ENCODE measurements at regions not wholly inside any gene's neighbourhood (a gene's known extent, or its start where the extent isn't known, plus 50 kb on each side); places are given as distances from the start of the nearest gene placed in this dataset.

- H3K4me3 Mint-ChIP-seq, result no peak overlapping the region
- H3K4me1 Mint-ChIP-seq, result no peaks in the 10 kb centered on the region
- no peak overlapping the region for H3K27ac Mint-ChIP-seq
- no peaks in the 10 kb centered on the region for H3K36me3 Mint-ChIP-seq
- H3K27me3 Mint-ChIP-seq, result no peaks in the 10 kb centered on the region
- no peaks in the 10 kb centered on the region for H3K9me3 Mint-ChIP-seq
- CTCF ChIA-PET, result no interaction called here
- no peak for DNase-seq
Observed at GRCh38 chr2:24439971-24440340, 51.1 kb upstream of the NCOA1 start.

- CTCF ChIA-PET, result no interaction called here
- Mint-ChIP-seq H3K4me3 (no peak overlapping the region), H3K9me3 (no peaks in the 10 kb centered on the region), H3K4me1 (no peaks in the 10 kb centered on the region), H3K27ac (no peak overlapping the region), H3K36me3 (no peaks in the 10 kb centered on the region), H3K27me3 (no peaks in the 10 kb centered on the region)
- DNase-seq, result no peak
Observed at GRCh38 chr2:24439280-24439970, 51.6 kb upstream of the NCOA1 start.

DNA sequence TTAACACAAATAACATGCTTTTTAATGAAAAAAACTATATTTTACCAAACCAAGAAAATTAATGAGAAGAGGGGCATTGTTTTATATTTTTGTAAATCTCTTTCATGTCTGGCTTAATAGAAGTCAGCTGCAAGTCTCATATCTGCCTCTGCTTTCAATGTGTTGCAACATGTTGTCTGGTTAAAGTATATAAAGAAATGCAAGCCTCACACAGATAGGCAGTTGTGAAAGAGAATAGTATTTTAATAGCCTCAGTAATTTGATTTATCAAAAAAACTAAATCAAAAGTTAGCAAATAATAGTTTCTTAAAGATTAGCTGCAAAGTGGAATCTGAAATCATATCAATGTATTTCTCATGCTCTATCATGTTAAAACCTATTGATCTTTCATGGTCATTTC lies 52.9 kb upstream of the NCOA1 start:
- no peaks in the 10 kb centered on the region for H3K4me1 Mint-ChIP-seq
- H3K36me3 Mint-ChIP-seq, result no peaks in the 10 kb centered on the region
- no peak overlapping the region for H3K4me3 Mint-ChIP-seq
- H3K27me3 Mint-ChIP-seq, result no peaks in the 10 kb centered on the region
- no peak overlapping the region for H3K27ac Mint-ChIP-seq
- CTCF ChIA-PET, result no interaction called here
- DNase-seq, result no peak
- no peaks in the 10 kb centered on the region for H3K9me3 Mint-ChIP-seq

DNA sequence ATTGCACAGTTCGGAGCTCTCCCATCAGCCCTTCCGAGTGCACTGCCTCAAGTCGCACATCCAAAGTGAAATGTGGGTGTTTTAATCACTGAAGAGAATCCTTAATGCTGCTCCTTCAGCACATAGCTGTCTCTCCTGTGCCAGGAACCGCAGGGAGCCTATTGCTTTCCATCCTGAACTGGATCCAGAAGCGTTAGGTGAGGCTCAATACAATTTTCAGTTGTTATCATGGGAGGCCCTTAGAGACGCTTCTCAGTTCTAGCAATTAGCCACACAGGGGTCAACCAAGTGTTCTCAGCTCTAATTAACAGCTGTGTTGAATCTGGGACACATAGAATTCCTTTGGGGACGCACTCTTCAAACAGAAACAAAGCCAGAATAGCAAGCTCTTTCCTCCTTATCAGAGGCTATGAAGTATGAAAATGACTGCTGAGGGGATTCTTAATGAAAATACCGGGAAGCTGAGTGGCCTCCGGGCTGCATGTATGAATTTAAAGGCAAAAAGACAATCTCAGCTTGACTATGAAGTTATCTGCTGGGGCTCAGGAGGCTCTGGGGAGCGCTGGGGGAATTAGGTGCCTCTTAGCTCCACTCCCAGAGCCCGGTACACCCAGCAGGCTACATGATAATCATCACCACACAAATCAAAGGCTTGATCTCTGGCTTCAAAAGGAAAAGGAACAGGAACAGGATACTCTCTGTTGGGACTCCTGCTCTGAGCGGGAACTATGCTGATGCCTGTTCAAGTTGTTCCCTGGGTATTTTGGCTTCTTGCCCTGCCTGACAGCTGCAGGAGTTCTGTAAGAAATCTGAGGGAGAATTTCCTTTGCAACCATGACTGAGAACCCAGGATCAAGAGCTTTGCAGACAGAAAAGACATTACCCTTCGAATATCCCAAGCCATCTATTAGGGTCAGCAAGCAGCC lies 55.4 kb upstream of the NCOA1 start:
- Mint-ChIP-seq H3K27me3 (no peaks in the 10 kb centered on the region), H3K4me3 (no peak overlapping the region), H3K36me3 (no peaks in the 10 kb centered on the region), H3K27ac (no peak overlapping the region), H3K4me1 (no peaks in the 10 kb centered on the region), H3K9me3 (no peaks in the 10 kb centered on the region)
- CTCF ChIA-PET, result interaction anchor here (0.6 to 1.5 kb wide), 3 partner anchors 8 to 35 kb away, joined by 3 to 6 read pairs (median 3); no protein-coding TSS in a partner anchor
- DNase-seq, result no peak

- Mint-ChIP-seq H3K27ac (no peak overlapping the region), H3K36me3 (no peaks in the 10 kb centered on the region), H3K27me3 (no peaks in the 10 kb centered on the region), H3K4me1 (no peaks in the 10 kb centered on the region), H3K4me3 (no peak overlapping the region), H3K9me3 (no peaks in the 10 kb centered on the region)
- CTCF ChIA-PET, result interaction anchor here (0.6 to 2.0 kb wide), 2 partner anchors 12 to 322 kb away, joined by 3 to 8 read pairs; no protein-coding TSS in a partner anchor
- DNase-seq, result no peak
Observed at GRCh38 chr2:24434541-24434940, 56.5 kb upstream of the NCOA1 start.

DNA sequence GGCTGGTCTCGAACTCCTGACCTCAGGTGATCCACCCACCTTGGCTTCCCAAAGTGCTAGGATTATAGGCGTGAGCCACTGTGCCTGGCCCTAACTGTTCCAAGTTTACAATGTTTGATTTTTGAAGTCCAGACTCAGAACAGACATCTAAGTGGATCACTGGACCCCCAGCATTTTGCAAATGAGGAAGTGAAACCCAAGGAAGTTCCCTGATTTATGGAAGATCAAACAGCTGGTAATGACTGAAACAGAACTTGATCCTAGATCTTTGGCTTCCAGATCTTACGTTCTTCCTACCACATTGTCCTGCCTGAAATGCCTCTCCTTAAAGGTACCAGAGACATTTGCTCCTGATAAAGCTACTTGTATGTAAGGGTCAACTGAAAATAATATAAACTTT lies 58.3 kb upstream of the NCOA1 start:
- no peaks in the 10 kb centered on the region for H3K27me3 Mint-ChIP-seq
- H3K36me3 Mint-ChIP-seq, result no peaks in the 10 kb centered on the region
- DNase-seq, result no peak
- H3K4me1 Mint-ChIP-seq, result no peaks in the 10 kb centered on the region
- no peaks in the 10 kb centered on the region for H3K9me3 Mint-ChIP-seq
- CTCF ChIA-PET, result interaction anchor here (1.2 to 2.0 kb wide), 2 partner anchors 10 to 23 kb away, joined by 3 to 8 read pairs; no protein-coding TSS in a partner anchor
- no peak overlapping the region for H3K4me3 Mint-ChIP-seq
- H3K27ac Mint-ChIP-seq, result no peak overlapping the region

GRCh38 chr2:24432121-24432520 lies 58.9 kb upstream of the NCOA1 start:
- no peaks in the 10 kb centered on the region for H3K9me3 Mint-ChIP-seq
- DNase-seq, result no peak
- no peak overlapping the region for H3K27ac Mint-ChIP-seq
- H3K4me1 Mint-ChIP-seq, result no peaks in the 10 kb centered on the region
- H3K36me3 Mint-ChIP-seq, result no peaks in the 10 kb centered on the region
- CTCF ChIA-PET, result no interaction called here
- no peaks in the 10 kb centered on the region for H3K27me3 Mint-ChIP-seq
- no peak overlapping the region for H3K4me3 Mint-ChIP-seq

- CTCF ChIA-PET, result no interaction called here
- Mint-ChIP-seq H3K27me3 (no peaks in the 10 kb centered on the region), H3K9me3 (no peaks in the 10 kb centered on the region), H3K27ac (no peak overlapping the region), H3K36me3 (no peaks in the 10 kb centered on the region), H3K4me3 (no peak overlapping the region), H3K4me1 (no peaks in the 10 kb centered on the region)
- DNase-seq, result no peak
Observed at GRCh38 chr2:24429197-24430074, 61.6 kb upstream of the NCOA1 start.

- H3K36me3 Mint-ChIP-seq, result no peaks in the 10 kb centered on the region
- H3K27me3 Mint-ChIP-seq, result peaks cover 13% of the 10 kb centered on the region
- H3K4me3 Mint-ChIP-seq, result no peak overlapping the region
- DNase-seq, result no peak
- no peaks in the 10 kb centered on the region for H3K9me3 Mint-ChIP-seq
- no peaks in the 10 kb centered on the region for H3K4me1 Mint-ChIP-seq
- CTCF ChIA-PET, result interaction anchor here (0.6 to 7.5 kb wide), 2 partner anchors 402 to 506 kb away, joined by 3 to 82 read pairs; no protein-coding TSS in a partner anchor
- H3K27ac Mint-ChIP-seq, result no peak overlapping the region
Observed at GRCh38 chr2:24424387-24424786, 64.1 kb upstream of the ITSN2 start.

GRCh38 chr2:24423095-24423494 lies 62.8 kb upstream of the ITSN2 start:
- H3K27ac Mint-ChIP-seq, result no peak overlapping the region

DNA sequence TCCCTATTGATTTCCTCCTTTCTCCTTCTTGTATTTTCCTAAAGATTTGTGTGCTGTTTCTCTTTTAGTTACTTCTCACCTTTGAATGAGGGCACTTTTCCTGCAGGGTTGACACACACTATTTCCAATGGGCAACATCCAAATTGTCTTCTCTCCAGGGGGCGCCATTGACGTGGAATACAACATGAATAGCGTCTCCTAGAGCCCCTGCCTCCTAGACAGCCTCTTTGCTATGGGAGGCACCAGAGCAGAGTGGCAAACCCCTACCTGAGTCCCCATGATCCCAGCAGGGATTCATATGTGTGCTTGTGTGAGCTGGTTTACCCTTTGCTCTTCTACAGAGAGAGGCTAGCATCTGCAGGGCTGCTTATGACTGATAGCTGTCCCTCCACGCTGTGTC lies 61.3 kb upstream of the ITSN2 start:
- Mint-ChIP-seq H3K27me3 (peaks cover 18% of the 10 kb centered on the region), H3K27ac (no peak overlapping the region), H3K4me3 (no peak overlapping the region), H3K9me3 (no peaks in the 10 kb centered on the region), H3K4me1 (no peaks in the 10 kb centered on the region), H3K36me3 (no peaks in the 10 kb centered on the region)
- CTCF ChIA-PET, result interaction anchor here (0.6 to 7.5 kb wide), 13 partner anchors 12 to 776 kb away, joined by 3 to 82 read pairs (median 3); partner anchors contain the start of genes CENPO and PTRHD1
- peak; percentile 70 for DNase-seq

More at GRCh38 chr2:24423095-24423494, 62.8 kb upstream of the ITSN2 start:
- H3K4me1 Mint-ChIP-seq, result no peaks in the 10 kb centered on the region
- H3K4me3 Mint-ChIP-seq, result no peak overlapping the region
- no peaks in the 10 kb centered on the region for H3K9me3 Mint-ChIP-seq
- CTCF ChIA-PET, result interaction anchor here (0.8 to 7.5 kb wide), 10 partner anchors 10 to 552 kb away, joined by 3 to 82 read pairs (median 4); no protein-coding TSS in a partner anchor
- peaks cover 18% of the 10 kb centered on the region for H3K27me3 Mint-ChIP-seq
- no peak for DNase-seq
- no peaks in the 10 kb centered on the region for H3K36me3 Mint-ChIP-seq

- H3K27me3 Mint-ChIP-seq, result peaks cover 18% of the 10 kb centered on the region
- no peaks in the 10 kb centered on the region for H3K36me3 Mint-ChIP-seq
- no peak overlapping the region for H3K27ac Mint-ChIP-seq
- CTCF ChIA-PET, result interaction anchor here (3.7 to 7.5 kb wide), 2 partner anchors 11 to 406 kb away, joined by 15 to 82 read pairs; no protein-coding TSS in a partner anchor
- H3K9me3 Mint-ChIP-seq, result no peaks in the 10 kb centered on the region
- H3K4me1 Mint-ChIP-seq, result no peaks in the 10 kb centered on the region
- H3K4me3 Mint-ChIP-seq, result no peak overlapping the region
- no peak for DNase-seq
Observed at GRCh38 chr2:24420373-24420772, 60.0 kb upstream of the ITSN2 start.

DNA sequence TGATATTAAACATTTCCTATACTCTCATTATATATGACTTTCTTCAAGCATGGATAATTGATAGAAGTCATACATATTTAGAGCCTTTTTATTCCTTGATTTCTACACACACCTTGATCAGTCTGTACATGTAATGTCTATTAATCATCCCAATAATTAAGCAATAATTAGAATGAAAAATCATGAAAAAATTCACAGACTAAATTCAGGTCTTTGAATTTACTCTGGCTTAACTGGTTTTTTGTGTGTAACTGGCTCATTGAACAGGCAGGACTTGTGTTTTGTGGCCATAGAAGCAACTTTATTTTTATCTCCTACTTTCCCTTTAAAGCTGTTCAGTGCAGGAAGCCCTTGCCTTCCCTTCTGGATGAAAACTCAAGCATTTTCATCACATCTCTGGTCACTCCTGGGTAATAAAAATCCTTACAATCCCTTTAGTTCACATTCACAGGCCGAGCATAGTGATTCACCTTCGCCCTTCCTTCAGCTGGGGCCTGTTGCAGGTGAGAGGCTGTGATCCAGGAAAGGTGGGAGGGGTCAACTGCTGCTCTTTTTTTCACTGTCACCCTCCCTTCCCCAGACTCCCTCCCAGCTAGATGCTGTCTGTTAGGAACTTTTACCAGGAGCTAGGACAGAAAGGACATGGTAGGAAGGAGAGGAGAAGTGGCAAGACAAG lies 58.0 kb upstream of the ITSN2 start:
- H3K9me3 Mint-ChIP-seq, result no peaks in the 10 kb centered on the region
- DNase-seq, result no peak
- no peaks in the 10 kb centered on the region for H3K36me3 Mint-ChIP-seq
- no peak overlapping the region for H3K27ac Mint-ChIP-seq
- CTCF ChIA-PET, result interaction anchor here (1.6 to 7.5 kb wide), 2 partner anchors 8 to 408 kb away, joined by 5 to 82 read pairs; no protein-coding TSS in a partner anchor
- no peaks in the 10 kb centered on the region for H3K4me1 Mint-ChIP-seq
- H3K4me3 Mint-ChIP-seq, result no peak overlapping the region
- peaks cover 12% of the 10 kb centered on the region for H3K27me3 Mint-ChIP-seq

Measured in activated naive CD4-positive, alpha-beta T cell treated with anti-CD3 and anti-CD28 coated beads, Interleukin-2, amount 10 ng/mL, durations not matched to agents 7 days and 5 days (primary cell).